ENCODE measurements at regions not wholly inside any gene's neighbourhood (a gene's known extent, or its start where the extent isn't known, plus 50 kb on each side); places are given as distances from the start of the nearest gene placed in this dataset.

GRCh38 chr5:101278011-101278687 is 375.1 kb upstream of the ST8SIA4 start:
- POLR2A ChIA-PET (ENCODE audit: low non-redundant PET): no interaction called here
- no peak for TF ChIP-seq EZH2 (IDR thresholded peaks at IDR 0.05; ENCODE audit: borderline replicate concordance, low read depth, low read length, poor library complexity, severe bottlenecking)
- TF ChIP-seq, protein P1, sequence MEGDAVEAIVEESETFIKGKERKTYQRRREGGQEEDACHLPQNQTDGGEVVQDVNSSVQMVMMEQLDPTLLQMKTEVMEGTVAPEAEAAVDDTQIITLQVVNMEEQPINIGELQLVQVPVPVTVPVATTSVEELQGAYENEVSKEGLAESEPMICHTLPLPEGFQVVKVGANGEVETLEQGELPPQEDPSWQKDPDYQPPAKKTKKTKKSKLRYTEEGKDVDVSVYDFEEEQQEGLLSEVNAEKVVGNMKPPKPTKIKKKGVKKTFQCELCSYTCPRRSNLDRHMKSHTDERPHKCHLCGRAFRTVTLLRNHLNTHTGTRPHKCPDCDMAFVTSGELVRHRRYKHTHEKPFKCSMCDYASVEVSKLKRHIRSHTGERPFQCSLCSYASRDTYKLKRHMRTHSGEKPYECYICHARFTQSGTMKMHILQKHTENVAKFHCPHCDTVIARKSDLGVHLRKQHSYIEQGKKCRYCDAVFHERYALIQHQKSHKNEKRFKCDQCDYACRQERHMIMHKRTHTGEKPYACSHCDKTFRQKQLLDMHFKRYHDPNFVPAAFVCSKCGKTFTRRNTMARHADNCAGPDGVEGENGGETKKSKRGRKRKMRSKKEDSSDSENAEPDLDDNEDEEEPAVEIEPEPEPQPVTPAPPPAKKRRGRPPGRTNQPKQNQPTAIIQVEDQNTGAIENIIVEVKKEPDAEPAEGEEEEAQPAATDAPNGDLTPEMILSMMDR (conservative IDR thresholded peaks at IDR 0.05; ENCODE audit: low read depth, low read length): no peak
- Histone ChIP-seq H3K27ac (ENCODE audit: low read depth, low read length, poor library complexity, severe bottlenecking) (no peak overlapping the region), H3K9me3 (ENCODE audit: low read depth, low read length, poor library complexity, severe bottlenecking) (no peaks in the 10 kb centered on the region), H3K36me3 (ENCODE audit: insufficient read depth, low read length, poor library complexity, severe bottlenecking) (no peaks in the 10 kb centered on the region), H3K4me3 (ENCODE audit: low read depth, low read length, poor library complexity, severe bottlenecking) (no peak overlapping the region), H3K27me3 (replicated peaks; ENCODE audit: insufficient read depth, low read depth, low read length, poor library complexity) (no peaks in the 10 kb centered on the region), H3K4me1 (ENCODE audit: insufficient read depth, low read length, poor library complexity, severe bottlenecking) (no peaks in the 10 kb centered on the region)
- intact Hi-C loops (cut with micrococcal nuclease; ENCODE audit: unreplicated experiment): no loop called here
- DNase-seq (ENCODE audit: low spot score): no peak
- CTCF ChIA-PET: no interaction called here
- no TSS peak for BruUV-seq (replicated peaks)

- H3K27me3 ChIP-seq (replicated peaks; ENCODE audit: insufficient read depth, low read depth, low read length, poor library complexity): no peaks in the 10 kb centered on the region
- BruUV-seq (replicated peaks): no TSS peak
- no peaks in the 10 kb centered on the region for H3K36me3 ChIP-seq (ENCODE audit: insufficient read depth, low read length, poor library complexity, severe bottlenecking)
- no peak for DNase-seq (ENCODE audit: low spot score)
- H3K4me3 ChIP-seq (ENCODE audit: low read depth, low read length, poor library complexity, severe bottlenecking): no peak overlapping the region
- no peak overlapping the region for H3K27ac ChIP-seq (ENCODE audit: low read depth, low read length, poor library complexity, severe bottlenecking)
- intact Hi-C loops (cut with micrococcal nuclease; ENCODE audit: unreplicated experiment): no loop called here
- ChIA-PET CTCF (no interaction called here), POLR2A (ENCODE audit: low non-redundant PET) (no interaction called here)
- no peaks in the 10 kb centered on the region for H3K4me1 ChIP-seq (ENCODE audit: insufficient read depth, low read length, poor library complexity, severe bottlenecking)
- TF ChIP-seq EZH2 (IDR thresholded peaks at IDR 0.05; ENCODE audit: borderline replicate concordance, low read depth, low read length, poor library complexity, severe bottlenecking): no peak
- TF ChIP-seq, protein P1 (conservative IDR thresholded peaks at IDR 0.05; ENCODE audit: low read depth, low read length): no peak
- no peaks in the 10 kb centered on the region for H3K9me3 ChIP-seq (ENCODE audit: low read depth, low read length, poor library complexity, severe bottlenecking)
Observed at GRCh38 chr5:101271945-101272344, 368.9 kb upstream of the ST8SIA4 start.

DNA sequence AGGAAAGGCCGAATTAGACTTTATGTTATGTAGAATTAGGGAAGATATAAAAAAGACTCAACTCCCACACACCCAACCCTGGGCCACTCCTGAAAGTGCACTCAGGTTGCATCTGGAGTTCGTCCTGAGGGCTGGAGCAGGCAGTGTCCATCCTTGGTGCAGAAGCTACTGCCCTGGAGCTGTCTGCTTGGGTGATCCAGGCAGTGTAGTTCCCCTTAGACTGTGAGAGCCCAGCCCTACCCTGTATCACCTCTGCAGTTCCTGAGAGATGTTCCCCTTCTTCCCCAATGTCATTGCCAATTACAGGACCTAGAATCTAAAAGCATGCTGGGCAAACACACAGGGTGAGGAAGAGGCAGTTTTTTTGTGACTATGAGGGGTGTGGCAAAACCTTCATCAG is 368.3 kb upstream of the ST8SIA4 start:
- H3K4me1 ChIP-seq (ENCODE audit: insufficient read depth, low read length, poor library complexity, severe bottlenecking): no peaks in the 10 kb centered on the region
- POLR2A ChIA-PET (ENCODE audit: low non-redundant PET): no interaction called here
- H3K27me3 ChIP-seq (replicated peaks; ENCODE audit: insufficient read depth, low read depth, low read length, poor library complexity): no peaks in the 10 kb centered on the region
- intact Hi-C loops (cut with micrococcal nuclease; ENCODE audit: unreplicated experiment): no loop called here
- CTCF ChIA-PET: no interaction called here
- no peaks in the 10 kb centered on the region for H3K36me3 ChIP-seq (ENCODE audit: insufficient read depth, low read length, poor library complexity, severe bottlenecking)
- H3K27ac ChIP-seq (ENCODE audit: low read depth, low read length, poor library complexity, severe bottlenecking): no peak overlapping the region
- H3K9me3 ChIP-seq (ENCODE audit: low read depth, low read length, poor library complexity, severe bottlenecking): no peaks in the 10 kb centered on the region
- H3K4me3 ChIP-seq (ENCODE audit: low read depth, low read length, poor library complexity, severe bottlenecking): no peak overlapping the region
- no peak for DNase-seq (ENCODE audit: low spot score)
- TF ChIP-seq, protein P1 (conservative IDR thresholded peaks at IDR 0.05; ENCODE audit: low read depth, low read length): no peak
- no peak for TF ChIP-seq EZH2 (IDR thresholded peaks at IDR 0.05; ENCODE audit: borderline replicate concordance, low read depth, low read length, poor library complexity, severe bottlenecking)
- BruUV-seq (replicated peaks): no TSS peak

Data from A673 (cell line).